ENCODE measurements at regions not wholly inside any gene's neighbourhood (a gene's known extent, or its start where the extent isn't known, plus 50 kb on each side); places are given as distances from the start of the nearest gene placed in this dataset.

DNA sequence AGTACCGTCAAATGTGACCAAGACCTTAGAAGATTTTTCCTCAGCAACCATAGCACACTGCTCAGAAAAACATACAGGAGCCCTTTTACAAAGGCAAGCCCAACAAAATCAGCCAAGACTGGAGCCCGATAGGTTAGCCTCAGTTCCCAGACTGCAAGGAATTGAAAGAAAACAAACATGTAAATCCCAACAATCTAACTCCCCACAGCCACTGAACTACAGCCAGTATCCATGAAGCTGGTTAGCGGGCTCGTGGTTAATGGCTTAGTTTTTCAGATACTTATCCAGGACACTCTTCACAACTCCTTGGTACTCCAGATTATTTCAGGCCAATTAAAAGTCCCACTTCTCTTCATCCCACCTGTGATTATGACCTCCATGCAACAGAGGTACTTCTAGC, 201.6 kb downstream of the IPMK start:
- Histone ChIP-seq H3K4me1 (ENCODE audit: control insufficient read depth in 1 of 2, insufficient read depth in 2 of 2, low read depth in 1 of 2, low read length in 1 of 2) (no peaks in the 10 kb centered on the region; a peak in 1 of 4 replicates), H3K36me3 (replicated peaks in 1 of 2; ENCODE audit: control insufficient read depth in 1 of 2, insufficient read depth in 2 of 2, low read length in 1 of 2) (no peaks in the 10 kb centered on the region), H4K20me1 (ENCODE audit: insufficient read depth) (no peaks in the 10 kb centered on the region), H3K79me2 (ENCODE audit: insufficient read depth) (no peaks in the 10 kb centered on the region), H3K27me3 (ENCODE audit: insufficient read depth) (no peaks in the 10 kb centered on the region; the same call in 1 of the 2 replicates), H3K4me3 (ENCODE audit: low read depth in 2 of 2, low read length in 1 of 2) (no peak overlapping the region), H3K4me2 (no peak overlapping the region), H3F3A (replicated peaks; ENCODE audit: insufficient read depth) (no peaks in the 10 kb centered on the region), H3K9ac (no peak overlapping the region), H3K9me2 (no peaks in the 10 kb centered on the region), H2AFZ (ENCODE audit: low read depth) (no peak overlapping the region), H3K9me3 (no peaks in the 10 kb centered on the region), H3K27ac (ENCODE audit: low read depth in 2 of 2, low read length in 1 of 2) (no peak overlapping the region)
- POLR2A ChIA-PET: no interaction called here
- DNase-seq: no peak
- CTCF ChIA-PET: interaction anchor here (0.7 to 3.4 kb wide), 10 partner anchors 9 to 726 kb away, joined by 3 to 20 read pairs (median 4); no protein-coding TSS in a partner anchor
- TF ChIP-seq FOXM1 (IDR thresholded peaks at IDR 0.05; ENCODE audit: low read depth) (no peak), SMC3 (IDR thresholded peaks at IDR 0.05; ENCODE audit: low read depth, low read length) (no peak), RXRA (IDR thresholded peaks at IDR 0.05; ENCODE audit: borderline replicate concordance, low read depth) (no peak), EZH2phosphoT487 (IDR thresholded peaks at IDR 0.05; ENCODE audit: borderline replicate concordance, low read depth) (no peak), GATA2 (CRISPR knock-in tag; IDR thresholded peaks at IDR 0.05) (no peak), RAD21 (IDR thresholded peaks at IDR 0.05; ENCODE audit: low read length) (no peak), TEAD4 (IDR thresholded peaks at IDR 0.05; ENCODE audit: borderline replicate concordance, insufficient read depth) (no peak), TCF12 (IDR thresholded peaks at IDR 0.05) (no peak), FOSL2 (IDR thresholded peaks at IDR 0.05; ENCODE audit: borderline replicate concordance, low read depth) (no peak), YY1 (IDR thresholded peaks at IDR 0.05; ENCODE audit: low read depth) (no peak), ELF1 (IDR thresholded peaks at IDR 0.05) (no peak), SIN3A (IDR thresholded peaks at IDR 0.05; ENCODE audit: borderline replicate concordance, low read depth, low read length) (no peak), TAF1 (IDR thresholded peaks at IDR 0.05; ENCODE audit: borderline replicate concordance, low read depth, low read length) (no peak), POLR2AphosphoS5 (IDR thresholded peaks at IDR 0.05; ENCODE audit: low read depth, low read length) (no peak), GABPA (IDR thresholded peaks at IDR 0.05; ENCODE audit: low read depth) (no peak)
- TF ChIP-seq, protein P1, sequence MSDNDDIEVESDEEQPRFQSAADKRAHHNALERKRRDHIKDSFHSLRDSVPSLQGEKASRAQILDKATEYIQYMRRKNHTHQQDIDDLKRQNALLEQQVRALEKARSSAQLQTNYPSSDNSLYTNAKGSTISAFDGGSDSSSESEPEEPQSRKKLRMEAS (IDR thresholded peaks at IDR 0.05; ENCODE audit: low read depth): no peak
- TF ChIP-seq, protein P2, sequence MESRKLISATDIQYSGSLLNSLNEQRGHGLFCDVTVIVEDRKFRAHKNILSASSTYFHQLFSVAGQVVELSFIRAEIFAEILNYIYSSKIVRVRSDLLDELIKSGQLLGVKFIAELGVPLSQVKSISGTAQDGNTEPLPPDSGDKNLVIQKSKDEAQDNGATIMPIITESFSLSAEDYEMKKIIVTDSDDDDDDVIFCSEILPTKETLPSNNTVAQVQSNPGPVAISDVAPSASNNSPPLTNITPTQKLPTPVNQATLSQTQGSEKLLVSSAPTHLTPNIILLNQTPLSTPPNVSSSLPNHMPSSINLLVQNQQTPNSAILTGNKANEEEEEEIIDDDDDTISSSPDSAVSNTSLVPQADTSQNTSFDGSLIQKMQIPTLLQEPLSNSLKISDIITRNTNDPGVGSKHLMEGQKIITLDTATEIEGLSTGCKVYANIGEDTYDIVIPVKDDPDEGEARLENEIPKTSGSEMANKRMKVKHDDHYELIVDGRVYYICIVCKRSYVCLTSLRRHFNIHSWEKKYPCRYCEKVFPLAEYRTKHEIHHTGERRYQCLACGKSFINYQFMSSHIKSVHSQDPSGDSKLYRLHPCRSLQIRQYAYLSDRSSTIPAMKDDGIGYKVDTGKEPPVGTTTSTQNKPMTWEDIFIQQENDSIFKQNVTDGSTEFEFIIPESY (IDR thresholded peaks at IDR 0.05; ENCODE audit: borderline replicate concordance, low read depth): no peak
- TF ChIP-seq, protein P3, sequence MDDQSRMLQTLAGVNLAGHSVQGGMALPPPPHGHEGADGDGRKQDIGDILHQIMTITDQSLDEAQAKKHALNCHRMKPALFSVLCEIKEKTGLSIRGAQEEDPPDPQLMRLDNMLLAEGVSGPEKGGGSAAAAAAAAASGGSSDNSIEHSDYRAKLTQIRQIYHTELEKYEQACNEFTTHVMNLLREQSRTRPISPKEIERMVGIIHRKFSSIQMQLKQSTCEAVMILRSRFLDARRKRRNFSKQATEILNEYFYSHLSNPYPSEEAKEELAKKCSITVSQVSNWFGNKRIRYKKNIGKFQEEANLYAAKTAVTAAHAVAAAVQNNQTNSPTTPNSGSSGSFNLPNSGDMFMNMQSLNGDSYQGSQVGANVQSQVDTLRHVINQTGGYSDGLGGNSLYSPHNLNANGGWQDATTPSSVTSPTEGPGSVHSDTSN (IDR thresholded peaks at IDR 0.05): no peak
- TF ChIP-seq, protein P4, sequence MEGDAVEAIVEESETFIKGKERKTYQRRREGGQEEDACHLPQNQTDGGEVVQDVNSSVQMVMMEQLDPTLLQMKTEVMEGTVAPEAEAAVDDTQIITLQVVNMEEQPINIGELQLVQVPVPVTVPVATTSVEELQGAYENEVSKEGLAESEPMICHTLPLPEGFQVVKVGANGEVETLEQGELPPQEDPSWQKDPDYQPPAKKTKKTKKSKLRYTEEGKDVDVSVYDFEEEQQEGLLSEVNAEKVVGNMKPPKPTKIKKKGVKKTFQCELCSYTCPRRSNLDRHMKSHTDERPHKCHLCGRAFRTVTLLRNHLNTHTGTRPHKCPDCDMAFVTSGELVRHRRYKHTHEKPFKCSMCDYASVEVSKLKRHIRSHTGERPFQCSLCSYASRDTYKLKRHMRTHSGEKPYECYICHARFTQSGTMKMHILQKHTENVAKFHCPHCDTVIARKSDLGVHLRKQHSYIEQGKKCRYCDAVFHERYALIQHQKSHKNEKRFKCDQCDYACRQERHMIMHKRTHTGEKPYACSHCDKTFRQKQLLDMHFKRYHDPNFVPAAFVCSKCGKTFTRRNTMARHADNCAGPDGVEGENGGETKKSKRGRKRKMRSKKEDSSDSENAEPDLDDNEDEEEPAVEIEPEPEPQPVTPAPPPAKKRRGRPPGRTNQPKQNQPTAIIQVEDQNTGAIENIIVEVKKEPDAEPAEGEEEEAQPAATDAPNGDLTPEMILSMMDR (IDR thresholded peaks at IDR 0.05): no peak
- 31% methylated on average over 4 of the region's 4 CpGs for WGBS (ENCODE audit: low lambda C conversion rate)
